Adrenal gland (tissue), 5 donors: ENCODE measurements at regions not wholly inside any gene's neighbourhood (a gene's known extent, or its start where the extent isn't known, plus 50 kb on each side); places are given as distances from the start of the nearest gene placed in this dataset.
"Not testable (repeated sequence)": the region's sequence is repeated elsewhere in the genome, so short reads cannot be mapped to it uniquely, and the experiment has no call there.

Source experiments
- CTCF ChIP-seq, 6 experiments: fragments of 450-650 bp in 4 of 6; fragments of 200-600 bp in 2 of 6; sonication (generic) in 1 of 6; IDR thresholded peaks; 1 replicate in 5 of 6; 2 replicates in 1 of 6; pipeline versions ENCODE4 v1.5.1 to v1.8.0; 2016 to 2021; ENCODE audit warnings: antibody characterized with exemption in 6 of 6, mild to moderate bottlenecking in 2 of 6, moderate library complexity in 1 of 6
- POLR2A ChIP-seq, 2 donors: fragments of 450-650 bp; IDR thresholded peaks; one replicate each; pipeline ENCODE4 v1.6.1; 2017; ENCODE audit warnings: antibody characterized with exemption in 2 of 2, mild to moderate bottlenecking in 2 of 2, moderate library complexity in 1 of 2
- donor health status: DM: no; HTN: no; CAD: no.

GRCh38 chr5:85588268-85588667, 1029.5 kb upstream of the COX7C start:
- not testable (repeated sequence) for TF ChIP-seq POLR2A, CTCF (IDR thresholded peaks at IDR 0.05)
